ENCODE measurements at regions not wholly inside any gene's neighbourhood (a gene's known extent, or its start where the extent isn't known, plus 50 kb on each side); places are given as distances from the start of the nearest gene placed in this dataset.

- TF ChIP-seq ZNF121 (CRISPR knock-in tag; IDR thresholded peaks at IDR 0.05) = no peak
- no peak for TF ChIP-seq ZNF281 (CRISPR knock-in tag; IDR thresholded peaks at IDR 0.05)
- no peak for TF ChIP-seq RELA (CRISPR knock-in tag; IDR thresholded peaks at IDR 0.05; ENCODE audit: borderline replicate concordance)
- TF ChIP-seq IRF2 (CRISPR knock-in tag; IDR thresholded peaks at IDR 0.05; ENCODE audit: borderline replicate concordance, low read depth) = no peak
- TF ChIP-seq, protein P1, sequence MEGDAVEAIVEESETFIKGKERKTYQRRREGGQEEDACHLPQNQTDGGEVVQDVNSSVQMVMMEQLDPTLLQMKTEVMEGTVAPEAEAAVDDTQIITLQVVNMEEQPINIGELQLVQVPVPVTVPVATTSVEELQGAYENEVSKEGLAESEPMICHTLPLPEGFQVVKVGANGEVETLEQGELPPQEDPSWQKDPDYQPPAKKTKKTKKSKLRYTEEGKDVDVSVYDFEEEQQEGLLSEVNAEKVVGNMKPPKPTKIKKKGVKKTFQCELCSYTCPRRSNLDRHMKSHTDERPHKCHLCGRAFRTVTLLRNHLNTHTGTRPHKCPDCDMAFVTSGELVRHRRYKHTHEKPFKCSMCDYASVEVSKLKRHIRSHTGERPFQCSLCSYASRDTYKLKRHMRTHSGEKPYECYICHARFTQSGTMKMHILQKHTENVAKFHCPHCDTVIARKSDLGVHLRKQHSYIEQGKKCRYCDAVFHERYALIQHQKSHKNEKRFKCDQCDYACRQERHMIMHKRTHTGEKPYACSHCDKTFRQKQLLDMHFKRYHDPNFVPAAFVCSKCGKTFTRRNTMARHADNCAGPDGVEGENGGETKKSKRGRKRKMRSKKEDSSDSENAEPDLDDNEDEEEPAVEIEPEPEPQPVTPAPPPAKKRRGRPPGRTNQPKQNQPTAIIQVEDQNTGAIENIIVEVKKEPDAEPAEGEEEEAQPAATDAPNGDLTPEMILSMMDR (IDR thresholded peaks at IDR 0.05) = no peak
- TF ChIP-seq, protein P2, sequence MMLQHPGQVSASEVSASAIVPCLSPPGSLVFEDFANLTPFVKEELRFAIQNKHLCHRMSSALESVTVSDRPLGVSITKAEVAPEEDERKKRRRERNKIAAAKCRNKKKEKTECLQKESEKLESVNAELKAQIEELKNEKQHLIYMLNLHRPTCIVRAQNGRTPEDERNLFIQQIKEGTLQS (CRISPR knock-in tag; conservative IDR thresholded peaks at IDR 0.05) = no peak
- no peak for TF ChIP-seq SMAD3 (CRISPR knock-in tag; IDR thresholded peaks at IDR 0.05; ENCODE audit: borderline replicate concordance)
Measured at GRCh38 chr5:77892061-77893010, 116.2 kb upstream of the TBCA start.
